IPS-18a (cell line): ENCODE measurements at regions not wholly inside any gene's neighbourhood (a gene's known extent, or its start where the extent isn't known, plus 50 kb on each side); places are given as distances from the start of the nearest gene placed in this dataset.
"Not testable (repeated sequence)": the region's sequence is repeated elsewhere in the genome, so short reads cannot be mapped to it uniquely, and the experiment has no call there.

Source experiments
- H3K27ac ChIP-seq: one replicate; pipeline ENCODE4 v1.5.1; 2013; ENCODE audit warnings: low read length
- H3K27me3 ChIP-seq: one replicate; pipeline ENCODE4 v1.6.1; 2013; ENCODE audit warnings: mild to moderate bottlenecking, low read length; ENCODE audit not compliant: control insufficient read depth, insufficient read depth
- H3K36me3 ChIP-seq: one replicate; pipeline ENCODE4 v1.6.1; 2013; ENCODE audit warnings: low read depth, low read length; ENCODE audit not compliant: control insufficient read depth
- H3K4me1 ChIP-seq: one replicate; pipeline ENCODE4 v1.6.1; 2013; ENCODE audit warnings: low read depth, low read length; ENCODE audit not compliant: control insufficient read depth
- H3K4me3 ChIP-seq: one replicate; pipeline ENCODE4 v1.5.1; 2013; ENCODE audit warnings: low read length
- H3K9ac ChIP-seq: one replicate; pipeline ENCODE4 v1.6.1; 2013; ENCODE audit warnings: mild to moderate bottlenecking, low read length, moderate library complexity
- H3K9me3 ChIP-seq: one replicate; pipeline ENCODE4 v1.6.1; 2013; ENCODE audit warnings: low read depth, low read length; ENCODE audit not compliant: control insufficient read depth

DNA sequence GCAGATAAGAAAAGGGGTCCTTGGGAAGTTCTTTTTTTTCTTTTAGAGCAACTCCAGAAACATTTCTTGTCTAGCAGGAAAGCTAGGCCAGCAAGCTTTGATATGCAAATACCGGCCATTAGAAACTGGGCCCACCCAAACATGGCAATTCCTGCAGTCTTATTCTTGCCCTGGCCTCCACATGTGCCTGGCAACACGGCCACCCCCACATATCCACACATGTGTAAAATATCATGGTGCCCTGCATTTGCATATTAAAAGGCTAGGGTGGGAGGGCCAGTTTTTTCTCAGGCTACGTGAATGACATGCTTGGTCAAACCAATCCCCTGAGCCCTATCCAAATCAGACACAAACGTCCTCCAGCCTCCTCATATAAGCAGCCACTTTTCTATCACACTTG, 171.7 kb upstream of the ZCCHC13 start:
- peaks cover 9% of the 10 kb centered on the region for H3K9me3 ChIP-seq
- no peak overlapping the region for H3K27ac ChIP-seq
- H3K4me3 ChIP-seq: no peak overlapping the region
- H3K9ac ChIP-seq: no peak overlapping the region
- H3K4me1 ChIP-seq: peaks cover 10% of the 10 kb centered on the region
- H3K36me3 ChIP-seq: no peaks in the 10 kb centered on the region
- no peaks in the 10 kb centered on the region for H3K27me3 ChIP-seq

DNA sequence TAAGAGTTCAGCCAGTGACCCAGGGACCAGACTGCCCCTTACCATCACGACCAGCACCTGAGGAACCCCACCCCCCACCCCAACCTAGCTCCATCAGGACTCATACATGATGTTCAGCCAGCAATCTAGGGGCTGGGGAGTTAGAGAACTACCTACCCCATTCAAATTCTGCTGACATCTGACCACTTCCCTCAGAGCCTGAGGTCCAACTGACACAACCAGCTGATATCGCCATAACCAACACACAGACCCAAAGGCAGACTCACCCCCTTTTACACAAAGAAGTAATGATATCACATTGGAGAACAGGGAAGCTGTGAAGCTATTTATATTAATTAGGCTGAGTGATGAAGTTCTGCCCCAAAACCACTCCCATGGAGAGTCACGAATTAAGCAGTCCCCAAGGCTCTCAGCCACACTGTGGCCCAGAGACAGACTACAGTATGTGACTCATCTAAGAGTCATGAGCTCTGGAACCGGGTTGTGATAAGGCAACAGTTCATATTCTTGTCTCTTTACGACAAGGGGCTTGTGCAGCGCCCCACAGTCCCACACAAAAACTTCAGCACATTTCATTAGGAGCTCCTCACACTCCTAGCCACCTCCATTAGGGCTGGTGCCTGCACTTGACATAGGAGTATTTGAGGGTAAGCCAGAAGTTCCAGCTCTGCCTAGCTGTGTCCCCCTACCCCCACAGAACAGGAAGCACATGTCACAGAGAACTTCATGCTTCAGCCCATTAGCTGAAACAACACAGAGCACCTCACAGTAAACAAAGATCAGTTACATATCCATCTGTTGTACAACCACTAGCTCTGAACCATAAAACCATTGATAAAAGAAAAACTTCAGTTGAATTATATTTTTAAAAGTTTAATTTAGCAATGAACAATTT, 184.7 kb upstream of the ZCCHC13 start:
- H3K4me3 ChIP-seq: no peak overlapping the region
- no peaks in the 10 kb centered on the region for H3K4me1 ChIP-seq
- H3K9me3 ChIP-seq: no peaks in the 10 kb centered on the region
- no peak overlapping the region for H3K9ac ChIP-seq
- H3K27me3 ChIP-seq: no peaks in the 10 kb centered on the region
- no peaks in the 10 kb centered on the region for H3K36me3 ChIP-seq
- H3K27ac ChIP-seq: no peak overlapping the region

DNA sequence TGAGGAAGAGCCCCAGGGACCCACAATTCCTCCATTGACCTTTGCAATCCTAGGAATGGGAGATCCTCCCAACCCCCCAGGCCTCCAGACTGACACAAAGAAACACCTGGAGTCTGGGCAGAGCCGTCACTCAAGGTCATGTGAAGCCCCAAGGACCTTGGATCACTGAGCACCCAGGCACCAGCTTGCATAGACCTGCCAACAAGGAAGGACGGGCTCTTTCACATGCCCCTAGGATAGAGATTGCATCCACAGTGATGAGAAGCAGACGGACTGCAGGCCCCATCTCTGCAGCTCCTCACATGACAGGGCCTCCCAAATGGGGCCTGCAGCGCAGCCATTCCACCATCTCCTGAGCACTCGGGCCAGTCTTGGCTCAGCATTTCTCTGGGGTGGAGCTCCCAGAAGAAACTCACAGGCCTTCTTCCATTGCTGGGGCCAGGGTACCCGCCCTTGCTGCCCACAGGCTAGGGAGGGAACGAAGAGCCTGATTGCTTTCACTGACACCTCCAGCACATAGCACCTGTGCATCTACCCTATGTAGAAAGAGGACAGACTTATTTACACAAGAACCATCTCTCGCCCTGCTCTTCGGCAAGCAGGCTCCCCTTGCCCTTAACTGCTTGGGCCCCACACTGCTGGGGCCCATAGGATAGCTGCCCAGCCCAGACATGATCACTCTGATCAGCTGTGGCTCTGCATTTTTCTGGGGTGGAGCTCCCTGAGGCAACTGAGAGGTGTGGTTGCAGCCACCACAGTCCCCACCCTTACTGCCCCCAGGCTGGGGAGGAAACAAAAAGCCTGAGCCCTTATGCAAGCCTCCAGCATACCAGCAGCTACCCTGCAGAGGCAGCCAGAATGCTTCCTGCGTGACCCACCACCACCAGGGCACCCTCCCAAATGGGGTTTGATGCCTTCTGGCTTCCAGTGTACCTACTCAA, 185.7 kb upstream of the ZCCHC13 start:
- Histone ChIP-seq H3K4me1 (no peaks in the 10 kb centered on the region), H3K4me3 (no peak overlapping the region), H3K27me3 (no peaks in the 10 kb centered on the region), H3K9me3 (no peaks in the 10 kb centered on the region), H3K27ac (no peak overlapping the region), H3K9ac (no peak overlapping the region), H3K36me3 (no peaks in the 10 kb centered on the region)

DNA sequence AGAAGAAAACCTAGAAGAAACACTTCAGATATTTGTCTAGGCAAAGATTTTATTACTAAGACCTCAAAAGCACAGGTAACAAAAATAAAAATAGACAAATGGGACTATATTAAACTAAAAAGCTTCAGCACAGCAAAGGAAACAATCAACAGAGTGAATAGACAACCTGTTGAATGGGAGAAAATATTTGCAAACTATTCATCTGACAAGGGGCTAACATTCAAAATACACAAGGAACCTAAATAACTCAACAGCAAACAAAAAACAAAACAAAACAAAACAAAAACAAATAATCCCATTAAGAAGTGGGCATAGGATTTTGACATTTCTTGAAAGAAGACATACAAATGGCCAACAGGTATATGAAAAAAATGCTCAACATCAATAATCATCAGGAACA, 192.7 kb upstream of the ZCCHC13 start:
- no peak overlapping the region for H3K4me3 ChIP-seq
- no peaks in the 10 kb centered on the region for H3K9me3 ChIP-seq
- no peaks in the 10 kb centered on the region for H3K27me3 ChIP-seq
- no peaks in the 10 kb centered on the region for H3K36me3 ChIP-seq
- H3K27ac ChIP-seq: no peak overlapping the region
- H3K4me1 ChIP-seq: no peaks in the 10 kb centered on the region
- H3K9ac ChIP-seq: no peak overlapping the region

DNA sequence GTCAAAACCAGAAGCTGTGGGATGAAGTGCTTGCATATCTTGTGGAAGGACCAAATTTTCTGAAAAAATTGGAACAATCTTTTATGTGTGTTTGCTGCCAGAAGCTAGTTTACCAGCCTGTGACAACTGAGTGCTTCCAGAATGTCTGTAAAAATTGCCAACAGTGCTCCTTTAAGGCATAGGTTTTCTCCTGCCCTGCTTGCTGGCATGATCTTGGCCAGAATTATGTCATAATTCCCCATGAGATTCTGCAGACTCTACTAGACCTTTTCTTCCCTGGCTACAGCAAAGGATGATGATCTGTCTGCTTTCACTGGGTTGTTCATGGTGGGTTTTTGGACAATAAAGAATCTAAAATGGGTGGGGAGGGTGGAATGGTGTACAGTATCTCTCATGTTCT, 196.3 kb upstream of the ZCCHC13 start:
- H3K36me3 ChIP-seq: no peaks in the 10 kb centered on the region
- no peak overlapping the region for H3K9ac ChIP-seq
- no peak overlapping the region for H3K27ac ChIP-seq
- H3K4me1 ChIP-seq: no peaks in the 10 kb centered on the region
- H3K27me3 ChIP-seq: no peaks in the 10 kb centered on the region
- peaks cover 7% of the 10 kb centered on the region for H3K9me3 ChIP-seq
- no peak overlapping the region for H3K4me3 ChIP-seq

DNA sequence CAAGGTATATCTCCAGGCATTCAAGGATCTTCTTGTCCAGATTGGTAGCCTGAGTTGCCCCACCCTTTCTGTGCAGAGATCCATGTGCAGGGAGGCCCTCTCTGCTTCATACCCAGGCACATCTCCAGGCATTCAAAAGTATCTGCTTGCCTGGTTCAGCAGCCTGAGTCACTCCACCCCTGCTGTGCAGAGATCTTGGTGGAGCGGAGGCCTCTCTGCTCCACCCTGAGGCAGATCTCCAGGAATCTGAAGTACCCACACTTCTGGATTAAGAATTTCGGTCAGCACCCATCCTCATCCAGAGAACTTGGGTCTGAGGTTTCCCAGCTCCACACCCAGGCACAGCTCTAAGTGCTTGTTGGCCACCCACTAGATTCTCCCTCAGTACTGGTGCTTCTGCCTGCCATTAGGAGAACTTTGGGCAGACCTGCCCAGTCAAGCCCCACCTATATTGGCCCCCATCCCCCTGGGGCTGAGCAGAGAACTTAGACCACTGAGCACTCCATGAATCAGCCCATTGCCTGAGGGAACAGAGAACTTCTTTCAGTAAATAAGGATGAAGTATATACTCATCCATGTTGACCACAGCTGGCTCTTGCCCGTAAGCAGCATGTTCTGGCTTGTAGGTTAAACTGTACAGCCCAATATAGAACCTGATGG, 199.5 kb upstream of the ZCCHC13 start:
- Histone ChIP-seq H3K27me3 (no peaks in the 10 kb centered on the region), H3K36me3 (no peaks in the 10 kb centered on the region), H3K4me3 (no peak overlapping the region), H3K4me1 (no peaks in the 10 kb centered on the region), H3K27ac (no peak overlapping the region), H3K9ac (no peak overlapping the region), H3K9me3 (peaks cover 18% of the 10 kb centered on the region)

DNA sequence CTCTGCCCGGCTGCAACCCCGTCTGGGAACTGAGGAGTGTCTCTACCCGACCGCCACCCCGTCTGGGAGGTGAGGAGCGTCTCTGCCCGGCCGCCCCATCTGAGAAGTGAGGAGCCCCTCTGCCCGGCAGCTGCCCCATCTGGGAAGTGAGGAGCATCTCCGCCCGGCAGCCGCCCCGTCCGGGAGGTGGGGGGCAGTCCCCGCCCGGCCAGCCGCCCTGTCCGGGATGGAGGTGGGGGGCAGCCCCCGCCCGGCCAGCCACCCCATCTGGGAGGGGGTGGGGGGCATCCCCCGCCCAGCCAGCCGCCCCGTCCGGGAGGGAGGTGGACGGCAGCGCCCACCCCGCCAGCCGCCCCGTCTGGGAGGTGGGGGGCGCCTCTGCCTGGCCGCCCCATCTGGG, 205.6 kb upstream of the ZCCHC13 start:
- not testable (repeated sequence) for H3K27me3 ChIP-seq, H3K4me1 ChIP-seq, H3K4me3 ChIP-seq, H3K27ac ChIP-seq, H3K9ac ChIP-seq, H3K36me3 ChIP-seq
- peaks cover 11% of the 10 kb centered on the region for H3K9me3 ChIP-seq

DNA sequence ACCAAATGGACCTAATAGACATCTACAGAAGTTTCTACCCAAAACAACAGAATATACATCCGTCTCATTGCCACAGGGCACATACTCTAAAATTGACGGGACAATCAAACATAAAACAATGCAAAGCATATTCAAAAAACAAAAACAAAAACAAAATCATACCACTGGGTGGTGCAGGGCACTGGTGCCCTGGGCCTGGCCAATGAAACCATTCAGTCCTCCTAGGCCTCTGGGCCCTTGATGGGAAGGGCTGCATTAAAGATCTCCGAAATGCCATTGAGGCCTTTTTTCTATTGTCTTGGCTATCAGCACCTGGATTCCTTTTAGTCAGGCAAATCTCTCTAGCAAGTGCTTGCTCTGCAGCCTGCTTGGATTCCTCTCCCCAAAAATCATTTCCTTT, 213.9 kb upstream of the ZCCHC13 start:
- H3K36me3 ChIP-seq: no peaks in the 10 kb centered on the region
- no peaks in the 10 kb centered on the region for H3K27me3 ChIP-seq
- H3K9ac ChIP-seq: no peak overlapping the region
- no peak overlapping the region for H3K4me3 ChIP-seq
- peaks cover 17% of the 10 kb centered on the region for H3K9me3 ChIP-seq
- no peaks in the 10 kb centered on the region for H3K4me1 ChIP-seq
- H3K27ac ChIP-seq: no peak overlapping the region

DNA sequence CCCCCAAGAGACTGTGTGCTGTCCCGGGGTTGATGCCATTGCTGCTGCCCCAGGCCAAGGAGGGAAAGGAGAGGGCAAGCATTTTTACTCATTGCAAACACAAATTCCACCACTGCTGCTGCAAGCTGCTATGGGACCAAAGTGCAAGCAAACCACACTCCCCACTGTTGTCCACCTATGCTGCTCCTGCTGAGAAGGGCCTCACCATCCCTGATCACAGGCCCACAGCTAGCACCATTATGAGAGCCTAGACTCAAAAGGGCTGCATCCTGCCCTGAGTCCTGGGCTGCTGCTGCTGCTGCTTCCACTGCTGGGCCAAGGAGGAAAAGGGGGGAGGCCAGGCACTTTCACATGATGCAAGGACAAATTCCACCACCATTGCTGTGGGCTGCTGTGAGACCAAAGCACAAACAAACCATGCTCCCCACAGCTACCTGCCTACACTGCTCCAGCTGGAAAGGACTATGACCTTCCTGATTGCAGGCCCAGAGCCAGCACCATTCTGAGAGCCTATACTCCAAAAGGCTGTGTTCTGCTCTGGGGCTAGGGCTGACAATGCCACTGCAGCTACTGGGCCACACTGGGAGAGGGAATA, 218.2 kb upstream of the ZCCHC13 start:
- Histone ChIP-seq H3K27ac (no peak overlapping the region), H3K36me3 (no peaks in the 10 kb centered on the region), H3K9me3 (peaks cover 14% of the 10 kb centered on the region), H3K4me3 (no peak overlapping the region), H3K27me3 (no peaks in the 10 kb centered on the region), H3K4me1 (no peaks in the 10 kb centered on the region), H3K9ac (no peak overlapping the region)

DNA sequence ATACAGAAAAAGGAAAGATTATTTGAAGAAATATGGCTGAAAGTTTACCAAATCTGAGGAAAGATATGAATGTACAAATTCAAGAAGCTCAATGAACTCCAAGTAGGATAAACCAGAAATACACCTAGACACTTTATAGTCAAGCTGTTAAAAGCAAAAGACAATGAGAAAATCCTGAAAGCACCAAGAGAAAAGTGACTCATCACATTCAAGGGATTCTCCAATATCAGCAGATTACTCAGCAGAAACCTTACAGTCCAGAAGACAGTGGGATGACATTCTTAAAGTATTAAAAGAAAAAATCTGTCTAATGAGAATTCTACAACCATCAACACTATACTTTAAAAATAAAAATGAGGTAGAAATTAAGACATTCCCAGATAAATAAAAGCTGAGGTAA, 223.8 kb upstream of the ZCCHC13 start:
- Histone ChIP-seq H3K4me1 (no peaks in the 10 kb centered on the region), H3K4me3 (no peak overlapping the region), H3K27me3 (no peaks in the 10 kb centered on the region), H3K9ac (no peak overlapping the region), H3K9me3 (no peaks in the 10 kb centered on the region), H3K36me3 (no peaks in the 10 kb centered on the region), H3K27ac (no peak overlapping the region)

DNA sequence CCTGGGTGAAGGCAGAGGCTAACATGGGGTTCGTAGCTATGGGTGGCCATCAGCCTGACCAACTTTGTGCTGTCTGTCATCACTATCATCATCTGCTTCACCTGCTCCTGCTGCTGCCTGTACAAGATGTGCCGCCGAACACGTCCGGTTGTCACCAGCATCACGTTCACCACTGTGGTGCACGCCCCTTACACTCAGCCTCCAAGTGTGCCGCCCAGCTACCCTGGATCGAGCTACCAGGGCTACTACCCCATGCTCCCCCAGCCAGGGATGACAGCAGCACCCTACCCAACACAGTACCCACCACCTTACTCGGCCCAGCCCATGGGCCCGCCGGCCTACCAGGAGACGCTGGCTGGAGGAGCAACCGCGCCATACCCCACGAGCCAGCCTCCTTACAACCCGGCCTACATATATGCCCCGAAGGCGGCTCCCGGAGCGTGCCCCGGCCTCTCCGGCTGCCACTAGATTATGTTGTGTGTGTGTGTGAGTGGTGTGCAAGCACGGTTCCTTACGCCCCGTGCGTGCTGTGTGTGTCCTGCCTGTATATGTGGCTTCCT, 213.4 kb upstream of the XIST start:
- no peak overlapping the region for H3K4me3 ChIP-seq
- no peaks in the 10 kb centered on the region for H3K36me3 ChIP-seq
- no peaks in the 10 kb centered on the region for H3K9me3 ChIP-seq
- peaks cover 9% of the 10 kb centered on the region for H3K4me1 ChIP-seq
- no peaks in the 10 kb centered on the region for H3K27me3 ChIP-seq
- H3K9ac ChIP-seq: no peak overlapping the region
- no peak overlapping the region for H3K27ac ChIP-seq
